ENCODE measurements at regions not wholly inside any gene's neighbourhood (a gene's known extent, or its start where the extent isn't known, plus 50 kb on each side); places are given as distances from the start of the nearest gene placed in this dataset.
"Not testable (repeated sequence)": the region's sequence is repeated elsewhere in the genome, so short reads cannot be mapped to it uniquely, and the experiment has no call there.

DNA sequence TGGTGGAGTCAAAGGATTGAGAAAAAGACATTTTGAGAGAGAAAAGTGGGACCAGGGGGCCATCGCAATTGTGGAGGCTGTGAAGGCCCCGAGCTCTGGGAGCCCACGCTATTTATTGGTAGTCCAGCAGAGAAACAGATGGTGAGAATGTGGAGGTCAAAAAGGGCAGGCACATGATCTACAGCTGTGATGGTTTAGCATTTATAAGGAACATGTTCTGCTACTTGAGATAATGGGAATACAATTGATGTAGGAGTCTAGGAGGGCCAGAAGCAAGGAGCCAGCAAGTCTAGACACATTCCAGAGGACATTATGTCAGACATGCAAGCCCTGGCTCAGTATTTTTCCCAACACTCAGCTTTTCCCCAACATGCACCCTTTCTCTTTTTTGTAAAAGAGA, 283.4 kb upstream of the MTPN start:
- not testable (repeated sequence) for DNase-seq (ENCODE audit: low read depth in 2 of 2, low spot score in 1 of 2)

DNA sequence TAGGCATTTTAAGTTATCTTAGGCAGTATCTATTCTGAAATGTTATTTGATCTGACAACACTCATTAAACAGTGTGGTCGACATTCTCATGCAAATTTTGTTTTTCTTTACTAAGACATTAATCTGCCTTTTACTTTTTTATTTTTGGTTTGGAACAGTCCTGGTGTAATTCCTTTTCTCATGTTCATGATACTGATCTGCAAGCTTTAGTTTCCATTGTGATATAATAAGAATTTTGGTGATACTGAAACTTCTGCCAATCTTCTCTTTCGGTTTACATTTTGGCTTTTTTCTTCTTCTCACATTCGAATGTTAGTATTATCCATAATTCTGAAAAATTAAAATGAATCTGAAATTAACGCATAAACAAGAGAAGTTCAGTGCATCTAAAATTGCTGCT, 281.9 kb upstream of the MTPN start:
- no peak for DNase-seq (ENCODE audit: low read depth in 2 of 2, low spot score in 1 of 2)

DNA sequence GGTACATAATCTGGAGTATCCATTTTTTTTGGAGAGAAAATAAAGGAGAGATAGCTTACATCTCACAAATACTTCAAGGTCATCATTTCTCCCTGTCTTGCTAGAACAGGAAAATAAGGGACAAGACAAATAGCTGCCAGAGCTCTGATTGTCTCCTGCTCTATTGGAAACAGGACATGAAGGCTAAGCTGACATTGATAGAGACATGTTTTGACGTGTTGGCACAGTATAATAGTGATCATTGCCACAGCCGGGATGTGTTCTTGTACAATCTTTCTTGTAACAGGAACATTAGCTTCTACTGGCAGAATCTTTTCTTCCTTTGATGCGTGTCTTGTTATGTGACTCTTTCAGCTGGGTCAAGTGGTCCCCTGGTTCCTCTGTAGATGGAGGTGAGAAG, 279.3 kb upstream of the MTPN start:
- no peak for DNase-seq (ENCODE audit: low read depth in 2 of 2, low spot score in 1 of 2)

DNA sequence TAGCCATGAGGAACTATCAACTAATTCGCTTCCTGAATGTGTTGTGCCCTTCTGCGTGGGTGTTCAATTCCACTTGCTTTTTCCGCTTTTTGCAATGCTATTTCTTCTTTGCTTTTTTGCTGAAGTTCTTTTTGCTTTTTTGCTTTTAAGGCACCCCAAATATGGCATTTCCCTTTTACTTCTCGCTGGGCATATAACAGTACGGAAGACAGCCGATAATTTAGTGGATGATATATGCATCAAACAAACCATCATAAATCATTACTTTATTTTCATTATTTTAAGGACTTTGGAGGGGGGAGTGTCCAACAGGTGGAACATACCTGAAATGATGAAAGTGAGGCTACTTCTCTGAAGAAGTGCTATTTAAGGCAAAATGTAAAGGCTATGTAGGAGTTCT, 277.0 kb upstream of the MTPN start:
- no peak for DNase-seq (ENCODE audit: low read depth in 2 of 2, low spot score in 1 of 2)

DNA sequence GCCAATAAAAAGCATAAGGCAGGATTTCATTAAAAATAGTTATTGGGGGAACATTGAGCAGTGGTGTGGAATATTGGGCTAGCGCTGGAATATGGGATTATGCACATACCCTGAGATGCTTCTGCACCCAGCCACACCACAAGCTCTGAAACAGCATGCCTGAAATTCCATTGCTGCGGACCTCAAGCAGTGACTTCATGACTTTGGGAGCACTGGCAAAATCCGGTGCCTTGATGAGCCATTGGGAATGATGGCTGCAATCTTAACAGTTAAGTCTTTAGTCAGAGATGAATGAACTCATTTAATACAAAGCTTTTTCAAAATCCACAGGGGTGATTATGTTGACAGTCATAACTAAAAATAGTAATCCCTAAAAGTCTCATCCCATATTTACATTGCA, 274.7 kb upstream of the MTPN start:
- DNase-seq (ENCODE audit: low read depth in 2 of 2, low spot score in 1 of 2): no peak

DNA sequence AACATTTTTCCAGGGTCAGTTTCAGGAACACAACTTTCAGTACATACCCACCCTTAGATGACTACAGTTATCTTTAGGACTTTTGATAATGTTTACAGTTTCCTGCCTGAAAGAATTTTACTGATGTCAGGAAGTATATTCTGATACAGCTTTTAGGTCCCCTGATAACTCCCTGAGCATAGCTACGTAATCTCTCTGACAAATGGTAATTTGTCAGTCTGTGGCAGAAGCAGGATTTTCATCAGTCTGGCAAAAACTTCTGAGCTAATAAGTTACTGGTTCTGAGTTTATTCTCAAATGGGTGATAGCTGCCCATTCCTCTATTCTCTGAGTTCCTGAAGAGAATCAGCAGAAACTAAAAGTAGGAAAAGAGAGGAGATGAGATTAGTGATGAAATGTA, 270.1 kb upstream of the MTPN start:
- DNase-seq (ENCODE audit: low read depth in 2 of 2, low spot score in 1 of 2): no peak

DNA sequence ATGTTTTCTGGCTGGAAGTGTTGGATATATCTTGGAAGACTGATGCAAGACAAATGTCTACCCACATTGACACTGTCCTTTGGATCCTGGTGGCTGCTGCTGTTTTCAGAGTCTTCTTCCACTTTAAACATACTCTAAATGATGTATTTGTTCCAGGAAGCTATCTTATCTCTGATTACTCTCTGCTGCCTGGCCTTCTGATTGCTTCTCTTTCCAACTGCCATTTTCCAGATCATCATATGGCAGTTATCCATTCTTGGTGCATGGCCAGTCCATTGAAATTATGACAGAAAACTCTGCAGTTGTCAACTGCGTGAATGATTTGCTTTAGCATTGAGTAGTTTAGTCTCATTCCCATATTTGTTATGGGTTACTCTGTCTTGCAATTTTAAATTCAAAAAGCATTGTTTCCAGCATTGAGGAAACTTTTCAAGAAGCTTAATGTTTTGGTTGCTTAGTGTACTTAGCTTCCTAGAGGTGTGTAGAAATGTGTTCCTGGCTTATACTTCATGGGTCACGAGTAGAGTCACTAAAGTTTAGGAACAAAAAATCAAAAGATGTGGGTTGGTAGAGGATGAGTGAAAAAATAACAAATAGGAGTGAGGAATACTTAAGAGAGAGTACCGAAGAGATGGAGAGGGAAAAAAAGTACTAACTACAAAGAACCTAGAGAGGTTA, 268.3 kb upstream of the MTPN start:
- no peak for DNase-seq (ENCODE audit: low read depth in 2 of 2, low spot score in 1 of 2)

DNA sequence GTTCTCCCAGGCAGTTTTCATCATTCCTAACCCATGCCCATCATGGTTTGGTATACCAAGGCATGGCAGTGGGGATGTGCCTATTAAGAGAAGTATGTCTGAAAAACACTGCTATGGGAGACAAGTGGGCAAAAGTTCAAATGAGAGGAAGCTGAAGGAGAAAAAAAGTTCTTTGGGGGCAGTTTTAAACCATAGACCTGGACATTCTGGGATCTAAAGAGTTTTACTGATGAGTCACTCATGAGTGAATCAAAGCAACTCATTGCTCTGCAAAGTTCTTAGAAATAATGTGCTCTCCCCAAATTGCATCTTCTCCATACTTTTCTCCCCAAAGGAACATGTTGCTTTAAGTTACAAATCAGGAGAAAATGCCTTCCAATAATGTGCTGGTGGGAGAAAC, 256.9 kb upstream of the MTPN start:
- DNase-seq (ENCODE audit: low read depth in 2 of 2, low spot score in 1 of 2): no peak

DNA sequence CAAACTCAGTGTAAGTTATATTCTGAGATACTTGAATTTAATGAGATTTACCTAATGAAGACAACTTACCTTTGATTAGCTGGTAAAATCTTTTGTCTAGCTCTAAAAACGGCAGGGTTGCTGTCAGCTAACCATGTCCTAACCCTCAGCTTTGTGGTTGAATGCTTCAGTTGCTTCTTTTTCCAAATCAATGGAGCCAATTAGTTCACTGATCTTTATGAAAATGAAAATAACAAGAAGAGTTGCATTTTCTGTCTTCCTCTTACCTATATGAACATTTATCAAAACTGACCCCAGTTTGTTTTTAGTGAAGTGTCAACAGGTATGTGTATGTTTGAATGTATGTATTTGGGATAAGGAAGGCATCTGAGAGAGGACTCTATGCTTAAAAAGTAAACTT, 253.1 kb upstream of the MTPN start:
- DNase-seq (ENCODE audit: low read depth in 2 of 2, low spot score in 1 of 2): no peak

DNA sequence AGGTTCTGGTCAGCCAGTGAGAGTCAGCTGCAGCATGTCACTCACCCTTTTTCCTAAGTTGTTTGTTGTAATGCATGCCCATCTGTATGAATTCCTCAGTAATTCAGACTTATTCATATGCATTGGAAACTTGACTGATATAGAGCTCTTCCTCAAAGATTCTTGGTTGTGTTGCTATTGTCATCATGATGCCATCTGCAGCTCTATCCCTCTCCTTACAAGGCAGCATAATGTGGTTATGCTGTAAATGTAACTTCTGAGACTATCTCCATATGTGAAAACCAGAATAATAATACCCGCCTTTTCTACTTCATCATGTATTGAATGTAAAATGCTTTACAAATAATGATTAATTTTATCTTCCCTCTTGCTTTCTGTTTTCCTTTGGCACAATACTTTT, 252.6 kb upstream of the MTPN start:
- no peak for DNase-seq (ENCODE audit: low read depth in 2 of 2, low spot score in 1 of 2)

DNA sequence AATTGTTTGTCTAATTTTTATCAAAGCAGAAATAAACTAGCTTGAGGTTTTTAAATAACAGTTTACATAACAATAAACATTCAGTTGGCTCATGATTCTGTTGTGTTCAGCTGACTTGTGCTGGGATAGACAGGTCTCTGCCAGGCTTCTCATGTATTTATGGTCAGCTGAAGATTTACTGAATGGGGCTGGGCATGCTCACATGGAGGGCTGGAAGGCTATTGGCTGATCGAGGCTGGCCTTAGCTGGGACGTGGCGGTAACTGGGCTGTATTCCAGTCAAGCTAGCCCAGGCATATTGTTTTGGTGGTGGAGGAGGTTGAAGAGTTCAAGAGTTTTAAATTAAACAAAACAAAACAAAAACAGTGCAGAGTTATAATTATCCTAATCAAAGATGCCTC, 251.0 kb upstream of the MTPN start:
- no peak for DNase-seq (ENCODE audit: low read depth in 2 of 2, low spot score in 1 of 2)

DNA sequence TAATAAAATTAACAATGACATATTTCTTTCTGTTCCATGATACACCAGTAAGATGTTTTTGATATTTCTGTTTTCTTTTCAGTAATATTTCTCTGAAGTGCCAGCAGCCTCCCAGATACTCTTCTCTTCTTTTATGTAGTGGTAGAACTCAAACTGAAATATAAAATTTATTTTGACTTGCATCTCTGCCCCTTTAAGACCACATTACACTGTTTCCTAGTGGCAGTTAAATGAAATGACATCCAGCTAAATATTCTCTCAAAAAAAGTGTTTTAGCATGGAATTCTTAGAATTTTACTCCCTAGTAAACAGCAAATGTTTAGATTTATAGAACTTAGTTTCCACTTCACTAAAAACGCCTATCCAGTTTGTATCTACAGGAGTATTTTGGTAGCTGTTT, 237.2 kb upstream of the MTPN start:
- no peak for DNase-seq (ENCODE audit: low read depth in 2 of 2, low spot score in 1 of 2)

DNA sequence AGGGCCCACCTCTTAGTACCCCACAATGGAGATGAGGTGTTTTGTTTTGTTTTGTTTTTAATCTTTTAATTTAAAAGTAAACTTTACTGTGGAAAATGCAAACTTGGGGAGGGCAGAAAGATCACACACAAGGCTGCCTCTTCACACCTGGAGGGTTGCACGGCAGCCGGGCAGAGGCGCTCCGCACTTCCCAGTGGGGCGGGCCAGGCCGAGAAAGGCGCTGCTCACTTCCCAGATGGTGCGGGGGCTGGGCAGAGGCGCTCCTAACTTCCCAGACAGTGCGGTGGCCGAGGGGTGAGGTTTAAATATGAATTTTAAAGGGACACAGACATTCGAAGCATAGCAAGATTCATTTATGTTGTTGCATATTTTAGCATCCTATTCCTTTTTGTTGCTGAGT, 235.9 kb upstream of the MTPN start:
- DNase-seq (ENCODE audit: low read depth in 2 of 2, low spot score in 1 of 2): no peak

DNA sequence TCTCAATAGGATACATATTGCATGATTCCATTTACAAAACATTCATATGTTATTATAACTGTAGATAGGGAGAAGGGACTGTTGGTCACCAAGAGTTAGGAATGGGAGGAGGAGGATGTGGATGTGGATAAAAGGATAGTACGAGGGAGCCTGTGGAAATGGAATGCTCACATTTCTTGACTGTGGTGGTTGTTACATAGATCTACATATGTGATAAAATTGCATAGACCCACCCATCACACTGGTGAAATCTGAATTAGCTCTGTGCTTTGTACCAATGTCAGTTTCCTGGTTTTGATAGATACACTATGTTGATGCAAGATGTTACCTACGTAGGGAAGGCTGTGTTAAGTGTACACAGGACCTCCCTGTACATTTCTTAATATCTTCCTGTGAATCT, 233.5 kb upstream of the MTPN start:
- DNase-seq (ENCODE audit: low read depth in 2 of 2, low spot score in 1 of 2): no peak

DNA sequence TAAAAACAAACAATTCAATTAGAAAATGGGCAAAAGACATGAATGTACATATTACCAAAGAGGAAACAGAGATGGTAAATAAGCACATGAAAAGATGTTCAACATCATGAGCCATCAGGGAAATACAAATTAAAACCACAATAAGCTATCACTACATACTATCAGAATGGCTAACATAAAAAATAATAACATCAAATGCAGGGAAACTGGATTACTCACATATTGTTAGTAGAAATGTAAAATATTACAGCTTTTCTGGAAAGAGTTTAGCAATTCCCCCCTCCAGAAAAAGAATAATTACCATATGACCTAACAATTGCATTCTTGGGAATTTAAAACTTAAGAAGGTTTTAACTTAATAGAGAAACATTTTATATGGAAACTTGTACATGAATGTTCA, 232.9 kb upstream of the MTPN start:
- DNase-seq (ENCODE audit: low read depth in 2 of 2, low spot score in 1 of 2): no peak

DNA sequence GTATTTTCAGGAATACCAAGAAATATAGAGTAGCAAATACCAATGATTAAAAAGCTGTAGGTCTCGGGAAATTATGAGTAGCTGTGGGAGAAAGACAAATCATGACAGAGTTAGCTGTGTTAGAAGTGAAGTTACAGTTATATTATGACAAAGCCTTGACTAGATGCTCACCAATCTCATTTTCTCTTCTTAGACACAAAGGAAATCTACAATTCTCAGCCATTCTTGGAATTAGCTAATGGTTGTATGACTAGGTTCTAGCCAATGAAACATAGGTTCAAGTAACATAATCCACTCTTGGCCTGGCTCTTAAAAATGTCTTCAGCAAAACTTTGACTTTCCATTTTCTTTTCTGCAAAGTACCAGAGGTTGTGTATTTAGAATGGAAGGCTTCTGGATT, 228.8 kb upstream of the MTPN start:
- no peak for DNase-seq (ENCODE audit: low read depth in 2 of 2, low spot score in 1 of 2)

DNA sequence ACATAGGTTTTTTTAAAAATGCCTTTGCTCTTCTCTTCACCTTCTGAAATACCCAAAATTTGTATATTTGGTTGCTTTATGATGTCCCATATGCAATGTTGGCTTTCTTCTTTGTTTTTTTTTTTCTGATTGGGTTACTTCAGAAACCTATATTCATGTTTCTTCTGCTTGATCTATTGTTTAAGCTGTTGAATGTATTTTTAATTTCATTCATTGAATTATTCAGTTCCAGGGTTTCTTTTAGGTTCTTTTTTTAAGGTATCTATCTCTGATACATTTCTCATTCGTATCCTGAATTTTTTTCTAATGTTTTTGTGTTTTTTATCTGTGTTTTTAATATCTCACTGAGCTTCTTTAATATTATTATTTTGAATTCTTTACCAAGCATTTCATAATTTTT, 221.0 kb upstream of the MTPN start:
- no peak for DNase-seq (ENCODE audit: low read depth in 2 of 2, low spot score in 1 of 2)

DNA sequence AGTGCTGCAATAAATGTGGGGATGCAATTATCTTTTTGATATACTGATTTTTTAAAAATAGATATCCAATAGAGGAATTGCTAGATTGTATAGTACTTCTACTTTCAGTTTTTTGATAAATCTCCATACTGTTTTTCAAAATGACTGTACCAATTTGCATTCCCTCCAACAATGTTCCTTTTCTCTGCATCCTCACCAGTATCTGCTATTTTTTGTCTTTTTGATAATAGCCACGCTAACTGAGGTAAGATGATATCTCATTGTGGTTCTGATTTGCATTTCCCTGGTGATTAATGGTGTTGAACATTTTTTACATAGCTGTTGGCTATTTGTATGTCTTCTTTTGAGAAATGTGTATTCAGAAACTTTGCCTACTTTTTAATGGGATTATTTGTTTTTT, 217.7 kb upstream of the MTPN start:
- no peak for DNase-seq (ENCODE audit: low read depth in 2 of 2, low spot score in 1 of 2)

DNA sequence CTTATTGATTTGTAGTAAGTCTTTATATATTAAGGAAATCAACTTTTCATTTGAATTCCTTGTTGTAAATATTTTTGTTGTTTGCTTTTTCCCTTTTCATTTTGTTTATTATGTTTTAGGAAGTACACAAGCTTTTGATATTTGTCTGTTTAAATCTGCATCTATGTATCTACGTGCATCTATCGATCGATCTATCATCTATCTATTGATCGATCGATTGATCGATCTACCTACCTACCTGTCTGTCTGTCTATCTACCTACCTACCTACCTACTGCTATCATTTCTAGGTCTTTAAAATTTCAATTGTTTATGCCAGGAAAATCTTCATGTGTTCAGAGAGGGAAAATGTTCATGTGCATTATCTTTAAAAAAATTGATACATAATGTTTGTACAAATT, 216.8 kb upstream of the MTPN start:
- no peak for DNase-seq (ENCODE audit: low read depth in 2 of 2, low spot score in 1 of 2)

DNA sequence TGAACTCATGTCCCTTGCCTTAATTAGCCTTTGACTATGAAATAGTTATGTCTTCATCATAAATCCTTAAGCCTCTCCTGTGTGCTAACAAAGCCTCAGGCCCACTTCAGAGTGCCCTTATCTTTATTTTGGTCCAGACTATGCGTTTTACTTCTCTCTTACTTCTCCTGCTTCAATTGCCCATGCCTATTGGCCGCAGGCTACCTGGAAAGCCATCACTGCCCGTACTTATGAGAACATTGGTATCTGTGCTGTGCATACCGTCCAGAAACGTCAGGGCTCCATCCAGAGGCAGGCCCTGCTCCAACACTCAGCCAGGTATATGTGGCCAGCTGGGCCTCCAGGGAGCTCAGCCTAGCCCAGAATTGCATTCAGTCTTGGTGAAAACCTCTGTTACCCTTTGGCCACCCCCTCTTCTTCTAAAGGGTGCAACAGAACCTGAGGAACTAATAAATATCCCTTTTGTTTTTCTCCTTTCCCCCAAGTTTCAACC, 212.4 kb upstream of the MTPN start:
- DNase-seq (ENCODE audit: low read depth in 2 of 2, low spot score in 1 of 2): no peak

DNA sequence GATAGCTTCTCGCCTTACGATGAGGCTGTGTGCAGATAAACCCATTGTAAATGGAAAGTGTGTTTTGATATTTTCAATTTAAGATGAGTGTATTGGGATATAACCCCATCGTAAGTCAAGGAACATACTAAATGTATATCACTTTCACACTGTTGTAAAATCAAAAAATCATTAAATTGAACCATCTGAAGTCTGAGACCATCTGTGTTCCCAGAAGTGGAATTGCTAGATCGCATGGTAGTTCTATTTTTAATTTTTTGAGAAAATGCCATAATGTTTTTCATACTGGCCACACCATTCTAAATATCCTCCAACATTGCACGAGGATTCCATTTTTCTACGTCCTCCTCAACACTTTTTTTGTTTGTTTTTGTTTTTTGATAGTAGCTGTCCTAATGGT, 209.1 kb upstream of the MTPN start:
- DNase-seq (ENCODE audit: low read depth in 2 of 2, low spot score in 1 of 2): no peak

DNA sequence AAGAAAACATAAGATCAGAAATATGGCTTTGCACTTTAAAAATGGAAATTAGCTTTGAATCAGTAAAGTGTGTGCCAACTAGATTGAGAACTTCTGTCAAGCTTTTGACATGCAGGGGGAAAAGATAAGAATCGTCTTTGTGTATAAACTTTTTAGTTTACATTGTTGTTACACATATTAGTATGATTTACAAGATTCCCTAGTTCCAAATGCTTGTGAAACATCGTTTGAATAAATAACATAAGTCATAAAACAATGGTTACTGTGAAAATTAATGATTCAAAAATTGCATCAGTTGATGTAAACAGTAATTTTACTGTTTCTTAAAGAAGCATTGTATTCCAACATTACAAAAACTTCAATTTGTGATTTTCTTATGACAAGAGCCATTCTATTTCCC, 207.6 kb upstream of the MTPN start:
- DNase-seq (ENCODE audit: low read depth in 2 of 2, low spot score in 1 of 2): no peak

DNA sequence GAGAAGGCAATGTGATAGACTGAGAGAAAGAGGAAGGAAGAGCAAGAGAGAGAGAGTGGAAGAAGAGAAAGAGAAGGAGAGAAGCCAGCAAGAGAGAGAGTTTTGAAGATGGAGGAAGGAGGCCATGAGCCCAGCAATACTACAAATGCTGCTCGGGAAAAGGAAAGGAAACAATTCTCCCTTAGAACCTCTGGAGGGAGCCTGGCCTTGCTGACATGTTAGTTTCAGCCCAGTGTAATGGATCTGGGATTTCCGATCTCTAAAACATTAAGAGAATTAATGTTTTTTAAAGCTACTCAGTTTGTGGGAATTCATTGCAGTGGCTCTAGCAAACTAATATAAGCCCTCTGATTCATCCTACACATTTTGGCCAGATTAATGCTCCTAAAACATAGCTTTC, 206.8 kb upstream of the MTPN start:
- no peak for DNase-seq (ENCODE audit: low read depth in 2 of 2, low spot score in 1 of 2)

DNA sequence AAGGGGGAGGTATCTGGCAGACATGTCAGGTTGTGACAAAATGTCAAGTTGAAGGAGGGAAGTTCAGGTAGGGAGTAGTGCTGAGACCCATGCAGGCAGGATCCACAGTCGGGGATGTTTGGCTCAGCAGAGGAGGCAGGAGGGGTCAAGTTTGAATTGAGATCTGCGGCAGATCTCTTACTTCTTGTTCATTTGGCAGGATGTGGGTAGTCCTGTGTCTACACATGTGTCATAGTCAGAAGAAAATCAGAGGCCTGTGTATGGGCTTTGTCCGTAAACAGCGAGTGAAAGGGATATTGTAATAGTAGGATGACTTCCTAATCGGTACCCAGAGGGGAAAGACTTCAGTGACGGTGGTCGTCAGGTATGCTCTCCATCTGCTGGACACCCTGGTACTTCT, 203.8 kb upstream of the MTPN start:
- DNase-seq (ENCODE audit: low read depth in 2 of 2, low spot score in 1 of 2): no peak

All from stimulated activated CD8-positive, alpha-beta memory T cell treated with anti-CD3 and anti-CD28 coated beads, Interleukin-4, amount 100 ng/mL, for 1 hour (primary cell).